ENCODE measurements at regions not wholly inside any gene's neighbourhood (a gene's known extent, or its start where the extent isn't known, plus 50 kb on each side); places are given as distances from the start of the nearest gene placed in this dataset.

DNA sequence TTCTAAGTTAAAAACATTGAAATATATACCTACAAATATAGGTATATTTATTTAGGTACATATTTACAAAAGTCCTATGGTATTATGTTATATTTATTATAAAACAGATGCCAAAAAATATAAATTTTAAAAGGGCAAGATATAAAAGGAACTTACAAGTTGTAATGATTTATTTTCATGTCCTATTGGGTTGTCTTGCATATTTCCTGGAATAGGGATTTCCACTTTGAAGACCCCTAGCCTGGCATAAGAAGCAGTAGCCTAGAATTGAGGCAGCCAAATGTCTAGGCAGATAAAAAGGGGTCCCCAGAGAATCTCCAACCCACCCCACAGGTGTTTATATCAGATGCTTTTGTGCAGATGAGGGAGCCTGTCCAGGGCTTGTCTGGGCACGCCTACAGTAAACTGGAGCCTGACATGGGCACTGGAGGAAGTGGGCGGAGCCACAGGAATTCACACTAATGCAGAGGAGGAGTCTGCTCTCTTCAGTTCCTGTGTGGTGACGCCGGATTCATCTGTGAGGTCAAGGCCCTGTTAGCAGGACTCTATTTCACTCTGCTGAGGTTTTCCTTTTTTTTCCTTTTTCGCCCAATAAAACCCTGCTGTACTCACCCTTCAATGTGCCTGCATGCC is 1088.9 kb upstream of the PIK3C3 start:
- DNase-seq = no peak

DNA sequence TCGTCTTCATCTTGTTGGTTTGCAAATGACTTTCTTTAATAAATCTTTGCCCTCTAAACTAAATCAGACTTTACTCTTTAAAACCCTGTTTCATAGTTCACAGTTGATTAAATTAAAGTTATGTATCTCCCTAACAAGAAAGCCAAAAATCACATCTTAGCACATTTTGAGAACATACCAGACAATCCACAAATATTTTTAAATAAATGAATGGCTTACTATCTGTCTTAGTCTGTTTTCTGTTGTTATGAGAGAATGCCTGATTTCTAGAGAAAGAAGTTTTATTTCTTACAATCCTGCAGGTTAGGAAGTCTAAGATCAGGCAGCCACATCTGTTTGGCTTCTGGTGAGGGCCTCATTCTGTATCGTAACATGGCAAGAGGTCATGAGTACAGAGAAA is 1090.2 kb upstream of the PIK3C3 start:
- no peak for DNase-seq

DNA sequence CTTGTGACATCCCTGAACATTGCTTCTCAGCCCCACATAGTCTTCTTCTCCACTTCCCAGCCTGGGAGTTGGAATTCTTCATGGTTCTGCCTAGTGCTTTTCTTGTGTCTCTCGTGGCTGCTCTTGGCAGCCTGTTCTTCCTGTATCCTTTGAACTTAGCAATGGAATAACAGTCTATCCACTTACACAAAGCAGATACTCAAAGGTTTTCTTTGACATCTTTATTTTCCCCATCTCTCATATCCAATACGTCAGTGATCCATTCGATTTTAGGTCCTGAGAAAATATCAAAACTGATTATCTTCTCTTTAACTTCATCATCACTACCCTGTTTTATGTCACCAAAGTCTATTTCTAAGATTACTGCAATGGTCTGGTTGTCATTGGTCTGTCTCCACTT is 1091.2 kb upstream of the PIK3C3 start:
- DNase-seq = no peak

DNA sequence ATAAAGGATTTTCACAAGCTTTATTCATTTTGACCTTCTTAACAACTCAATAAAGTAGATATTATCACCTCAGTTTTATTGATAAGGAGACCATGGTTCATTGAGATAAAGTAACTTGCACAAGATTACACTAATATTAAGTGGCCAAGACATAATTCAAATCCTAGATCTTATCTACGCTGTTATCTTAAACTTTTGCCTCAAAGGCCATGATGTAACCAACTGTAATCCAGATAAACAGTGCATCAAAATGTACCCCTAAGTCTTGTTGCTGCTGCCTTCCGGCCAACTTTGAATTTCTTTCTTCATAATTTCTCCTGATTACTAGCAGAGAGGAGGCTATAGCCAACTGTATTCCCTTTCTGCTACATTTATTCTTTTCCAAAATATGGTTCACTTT is 1094.8 kb upstream of the PIK3C3 start:
- DNase-seq = no peak

DNA sequence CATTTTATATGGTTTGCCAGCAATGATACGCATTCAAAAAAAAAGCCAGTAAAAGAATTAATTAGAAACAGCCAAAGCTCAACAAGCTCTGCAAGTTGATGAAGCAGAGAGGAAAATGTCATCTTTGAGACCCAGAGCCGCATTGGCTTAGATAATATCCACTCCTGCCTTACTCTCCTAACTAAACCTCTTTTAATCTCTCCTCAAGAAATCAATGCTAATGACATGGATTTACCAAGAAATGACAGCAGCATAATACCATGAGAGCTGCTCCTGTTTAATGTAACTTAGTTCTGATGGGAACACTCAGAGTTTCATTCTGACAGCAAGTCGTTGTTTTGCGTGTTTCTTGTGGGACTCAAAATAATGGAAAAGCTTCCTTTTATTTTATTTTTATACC is 1099.4 kb upstream of the PIK3C3 start:
- no peak for DNase-seq

DNA sequence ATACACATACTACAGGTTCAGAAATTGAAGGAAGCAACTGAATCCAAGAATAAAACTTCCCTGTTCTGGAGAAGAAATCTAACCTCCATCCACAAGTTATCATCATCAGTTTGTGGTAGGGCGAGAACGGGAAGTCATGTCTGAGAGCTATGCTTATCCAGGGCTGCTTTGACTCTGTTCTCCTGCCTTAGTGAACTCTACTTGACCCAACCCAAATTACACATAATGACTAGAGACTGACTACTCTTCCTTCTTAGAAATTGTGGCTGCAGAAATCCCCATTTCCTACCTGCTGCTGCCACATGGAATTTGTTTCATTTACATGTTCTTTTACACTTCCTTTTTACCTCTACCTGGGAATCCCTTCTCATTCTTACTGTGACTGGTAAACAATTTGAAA is 1102.6 kb upstream of the PIK3C3 start:
- no peak for DNase-seq

DNA sequence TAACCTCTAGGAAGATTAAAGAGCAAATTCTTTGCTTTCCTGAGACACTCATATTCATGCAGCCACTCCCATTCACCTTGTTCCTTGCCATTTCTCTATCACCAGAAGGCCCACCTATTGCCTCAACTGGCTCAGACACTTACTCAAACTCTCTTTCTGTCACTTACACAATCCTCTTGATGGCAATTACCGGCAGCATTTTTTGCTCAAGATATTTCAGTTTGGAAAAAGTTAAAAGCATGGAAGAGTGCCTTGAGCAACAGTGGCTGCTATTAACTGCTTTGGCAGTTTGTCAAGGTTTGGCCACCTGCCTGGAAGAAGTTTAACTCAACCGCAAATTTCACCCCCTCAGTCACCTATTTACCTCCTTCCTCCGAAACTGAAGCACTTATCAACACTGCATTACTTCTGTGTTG is 1104.0 kb upstream of the PIK3C3 start:
- no peak for DNase-seq

DNA sequence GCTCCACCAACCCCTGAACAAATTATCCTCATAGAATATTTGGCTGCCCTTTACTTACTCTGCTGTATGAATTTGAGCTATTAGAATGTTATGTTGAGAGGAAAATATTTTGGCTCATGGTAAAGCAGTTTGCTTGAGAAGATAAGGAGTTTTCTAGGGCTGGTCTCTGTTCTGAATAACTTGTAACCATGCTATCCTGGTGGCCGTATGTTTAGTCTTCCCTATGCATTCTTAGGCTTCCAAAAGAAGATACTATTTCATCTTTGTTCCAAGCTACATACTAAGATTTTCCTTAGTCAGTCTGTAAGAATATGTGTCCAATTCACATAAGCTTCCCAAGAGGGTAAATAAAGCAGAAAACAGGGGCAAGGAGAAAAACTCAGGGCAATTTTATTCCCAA is 1105.1 kb upstream of the PIK3C3 start:
- no peak for DNase-seq

DNA sequence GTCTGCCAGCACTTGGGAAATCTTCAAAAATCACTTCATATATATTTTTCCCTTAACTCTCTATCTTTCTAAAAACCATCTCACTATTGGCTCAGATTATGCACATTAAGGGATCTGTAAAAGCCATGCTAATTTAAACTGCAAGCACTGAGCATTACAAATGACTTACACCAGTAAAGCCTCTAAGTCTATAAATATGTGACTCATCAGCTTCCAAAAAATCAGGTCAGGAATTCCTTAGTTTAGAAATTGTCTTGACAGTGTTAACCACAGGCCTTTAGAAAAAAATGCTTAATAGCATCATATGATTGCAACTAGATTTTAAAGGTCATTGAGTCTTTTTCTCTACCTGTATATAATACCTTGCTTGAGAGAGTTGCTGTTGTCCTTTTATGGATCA is 1113.6 kb upstream of the PIK3C3 start:
- DNase-seq = no peak

DNA sequence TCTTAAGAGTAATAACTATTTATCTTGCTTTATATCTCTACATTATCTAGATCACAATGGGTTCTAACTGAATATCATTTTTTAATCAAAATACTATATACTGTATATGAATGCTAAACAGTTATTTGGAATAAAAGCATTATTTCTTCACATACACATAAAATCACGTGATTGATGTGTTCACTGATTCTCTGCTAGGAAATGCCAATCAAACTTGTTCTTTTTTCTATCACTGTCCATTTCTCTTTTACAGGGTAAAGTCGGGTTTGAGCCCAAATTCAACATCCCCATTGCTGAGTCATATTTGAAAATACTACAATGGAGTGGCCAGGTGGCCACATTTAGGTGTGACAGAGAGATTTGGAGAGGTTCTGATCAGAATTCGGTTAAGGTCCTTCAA is 1114.0 kb upstream of the PIK3C3 start:
- DNase-seq = no peak

DNA sequence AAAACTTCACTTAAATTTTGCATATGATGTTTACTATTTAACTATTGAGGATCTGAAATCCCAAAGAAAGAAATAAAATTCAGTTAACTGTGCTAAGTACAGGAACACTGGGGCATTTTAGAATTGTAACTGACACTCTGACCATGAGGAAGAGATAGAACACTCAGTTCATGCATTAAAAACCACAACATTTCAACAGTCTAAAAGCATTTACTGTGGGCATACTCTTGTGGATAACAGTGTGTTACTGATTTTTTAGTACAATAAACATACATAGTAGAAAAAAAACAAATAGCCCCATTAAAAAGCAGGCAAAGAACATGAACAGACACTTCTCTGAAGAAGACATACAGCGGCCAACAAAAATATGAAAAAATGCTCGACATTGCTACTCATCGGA is 1122.7 kb upstream of the PIK3C3 start:
- DNase-seq = no peak

DNA sequence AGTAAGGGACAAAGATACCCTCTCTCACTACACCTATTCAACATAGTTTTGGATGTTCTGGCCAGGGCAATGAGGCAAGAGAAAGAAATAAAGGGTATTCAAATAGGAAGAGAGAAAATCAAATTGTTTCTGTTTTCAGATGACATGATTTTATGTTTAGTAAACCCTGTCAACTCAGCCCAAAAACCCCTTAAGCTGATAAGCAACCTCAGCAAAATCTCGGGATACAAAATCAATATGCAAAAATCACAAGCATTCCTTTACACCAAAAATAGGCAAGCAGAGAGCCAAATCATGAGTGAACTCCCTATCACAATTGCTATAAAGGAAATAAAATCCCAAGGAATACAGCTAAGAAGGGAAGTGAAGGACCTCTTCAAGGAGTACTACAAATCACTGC is 1130.7 kb upstream of the PIK3C3 start:
- DNase-seq = no peak

DNA sequence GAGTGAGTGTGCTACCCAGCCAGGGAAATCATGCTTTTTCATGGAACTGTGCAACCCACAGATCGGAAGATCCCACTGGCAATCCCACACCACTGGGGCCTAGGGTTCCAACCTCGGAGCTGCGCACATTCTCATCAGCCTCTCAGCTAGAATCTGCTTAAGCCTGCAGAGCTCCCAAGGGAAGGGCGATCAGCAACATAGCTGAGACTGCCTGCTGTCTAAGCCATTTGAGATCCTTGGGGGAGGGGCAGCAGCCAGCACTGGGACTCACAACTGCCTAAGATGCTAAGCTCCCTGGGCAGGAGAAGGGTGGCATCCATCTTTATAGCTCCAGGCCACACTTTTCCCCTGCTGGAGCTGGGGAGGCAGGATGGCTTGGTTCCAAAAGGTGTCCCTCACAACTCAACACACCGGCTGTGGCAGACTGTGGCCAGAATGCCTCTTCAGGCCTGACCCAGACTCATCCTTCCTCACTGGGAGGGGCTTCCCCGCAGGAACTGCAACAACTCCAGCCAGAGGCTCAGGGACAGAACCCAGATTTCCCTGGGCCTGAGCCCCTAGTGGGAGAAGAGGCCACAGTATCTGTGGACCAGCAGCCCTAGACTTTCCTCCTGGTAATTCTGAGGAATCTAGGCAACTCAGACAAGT is 1133.3 kb upstream of the PIK3C3 start:
- DNase-seq = no peak

DNA sequence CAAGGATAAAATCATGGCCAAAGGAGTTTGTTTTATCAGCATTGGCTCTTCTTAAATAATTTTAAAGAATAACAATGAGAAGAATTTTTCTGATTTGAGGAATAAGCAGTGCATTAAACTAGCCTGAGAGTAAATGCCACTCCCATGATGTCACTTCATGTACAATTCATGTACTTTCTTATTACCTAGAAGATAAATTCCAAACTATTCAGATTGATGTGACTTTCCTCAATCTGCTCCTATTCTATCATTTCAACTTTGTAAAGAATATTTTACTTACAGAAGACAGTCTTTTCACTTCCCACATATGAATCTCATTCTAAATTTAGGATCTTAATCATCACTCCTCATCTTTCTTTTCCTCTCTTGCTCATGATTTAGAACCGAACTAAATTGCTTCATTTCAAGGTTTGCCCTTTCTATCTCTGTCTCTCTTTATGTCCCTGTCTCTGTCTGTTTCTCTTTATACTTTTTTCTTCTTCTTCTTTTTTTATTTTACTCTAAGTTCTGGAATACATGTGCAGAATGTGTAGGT is 1142.0 kb upstream of the PIK3C3 start:
- no peak for DNase-seq

DNA sequence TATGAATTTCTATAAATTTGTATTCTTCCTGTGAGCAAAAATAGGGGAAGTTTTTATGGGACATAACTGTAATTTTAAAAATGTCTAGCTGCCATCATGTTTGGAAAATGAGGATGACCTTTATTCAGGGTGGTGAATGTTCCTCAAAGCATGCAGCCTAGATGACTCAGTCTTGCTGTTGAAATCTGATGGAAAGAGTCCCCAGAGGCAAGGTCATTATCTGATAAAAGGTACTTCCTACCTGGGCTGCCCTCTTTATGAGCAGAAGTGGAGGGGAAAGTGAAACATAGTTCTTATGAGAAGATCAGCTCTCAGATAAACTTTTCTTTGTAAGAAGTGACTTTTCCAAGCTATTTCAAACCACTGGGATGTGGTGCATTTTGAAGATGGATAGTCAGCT is 1144.7 kb upstream of the PIK3C3 start:
- no peak for DNase-seq

DNA sequence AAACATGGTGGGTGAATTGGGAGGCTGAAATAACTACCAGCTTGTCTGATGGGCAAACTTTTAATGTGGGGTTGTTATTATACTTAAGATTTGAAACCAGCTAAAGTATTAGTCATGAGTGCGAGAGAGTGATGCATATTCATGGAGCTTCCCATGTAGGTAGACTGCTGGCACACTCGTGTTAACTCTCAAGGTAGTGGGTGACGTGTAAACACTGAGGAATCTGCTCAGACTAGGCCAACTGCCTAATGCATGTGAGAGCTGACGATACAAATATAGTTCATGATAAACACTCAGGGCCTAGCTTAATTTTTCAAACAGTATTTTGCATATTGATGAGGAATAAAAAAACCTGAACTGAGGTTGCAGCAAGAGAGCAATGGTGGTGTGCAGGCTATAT is 1165.7 kb upstream of the PIK3C3 start:
- DNase-seq = no peak

DNA sequence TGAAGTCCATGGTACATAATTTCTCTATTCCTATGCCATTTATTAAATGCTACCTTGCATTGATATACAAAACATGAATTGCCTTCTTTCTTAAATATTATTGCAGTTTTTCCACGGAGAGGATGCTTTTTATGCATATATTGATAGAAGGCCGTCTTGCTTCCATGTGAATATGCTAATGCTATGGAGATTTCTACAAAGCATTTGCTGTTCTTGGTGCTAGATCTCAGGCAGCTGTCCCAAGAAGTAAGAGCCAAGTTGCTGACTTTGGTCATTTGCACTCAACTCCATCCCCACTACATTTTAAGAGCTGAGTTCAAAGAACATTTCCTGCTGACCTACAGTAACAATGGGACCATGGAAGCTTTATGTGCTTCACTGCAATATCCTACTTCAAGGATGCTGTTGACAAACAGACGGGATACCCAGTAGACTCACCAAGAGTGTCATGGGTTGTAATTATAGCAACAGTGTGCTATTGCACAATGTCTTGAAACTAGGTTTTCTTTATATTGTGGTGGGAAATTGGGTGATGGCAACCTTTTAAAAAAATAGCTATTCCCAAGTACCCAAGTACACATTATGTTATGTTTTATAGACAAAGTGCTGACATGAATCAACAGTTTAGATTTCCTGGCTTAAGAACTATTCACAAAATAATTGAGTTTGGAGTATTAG is 1172.4 kb upstream of the PIK3C3 start:
- DNase-seq = no peak

DNA sequence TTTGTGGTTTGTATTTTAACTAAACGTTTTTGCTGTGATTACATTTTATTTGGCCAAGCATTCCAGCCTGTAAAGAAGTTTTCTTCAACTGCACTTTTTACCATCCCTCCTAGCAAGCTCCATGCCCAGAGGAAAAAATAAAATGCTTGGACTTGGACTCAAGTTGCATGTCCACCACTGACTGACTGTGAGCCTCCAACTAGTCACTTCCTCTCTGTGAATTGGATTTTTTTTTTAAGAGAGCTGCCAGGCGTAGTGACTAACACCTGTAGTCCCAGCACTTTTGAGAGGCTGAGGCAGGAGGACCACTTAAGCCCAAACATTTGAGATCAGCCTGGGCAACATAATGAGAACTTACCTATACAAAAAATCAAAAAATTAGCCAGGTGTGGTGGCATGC is 1185.2 kb upstream of the PIK3C3 start:
- no peak for DNase-seq

DNA sequence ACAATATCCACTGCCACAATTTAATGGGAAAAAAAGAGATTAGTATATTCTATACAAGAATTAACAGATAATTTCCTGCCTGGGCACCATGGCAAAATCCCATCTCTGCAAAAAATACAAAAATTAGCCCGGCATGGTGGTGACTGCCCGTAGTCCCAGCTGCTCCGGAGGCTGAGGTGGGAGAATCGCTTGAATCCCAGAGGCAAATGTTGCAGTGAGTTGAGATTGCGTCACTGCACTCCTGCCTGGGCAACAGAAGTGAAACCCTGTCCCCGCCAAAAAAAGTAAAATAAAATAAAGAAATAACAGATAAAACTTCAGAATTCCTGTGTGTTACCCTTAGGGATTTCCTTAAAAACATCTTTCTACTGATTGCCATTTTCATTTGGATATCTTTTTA is 1194.8 kb upstream of the PIK3C3 start:
- DNase-seq = no peak

DNA sequence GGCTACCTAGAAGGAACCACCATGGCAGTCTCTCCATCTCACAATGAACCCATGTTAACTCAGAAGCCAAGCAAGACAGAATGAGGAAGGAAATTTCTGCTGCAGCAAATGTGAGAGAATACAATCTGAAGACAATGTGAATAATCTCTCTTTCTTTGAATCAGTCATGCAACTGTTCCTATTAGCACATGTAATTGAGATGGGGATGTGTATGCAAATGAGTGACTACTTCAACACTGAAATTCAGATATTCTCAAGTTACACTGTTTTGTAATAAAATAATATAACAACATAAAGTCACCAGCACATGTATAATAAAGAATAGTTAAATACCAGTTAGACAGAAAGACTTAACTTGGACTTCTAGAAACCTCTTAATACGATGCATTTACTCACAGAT is 1200.6 kb upstream of the PIK3C3 start:
- no peak for DNase-seq

DNA sequence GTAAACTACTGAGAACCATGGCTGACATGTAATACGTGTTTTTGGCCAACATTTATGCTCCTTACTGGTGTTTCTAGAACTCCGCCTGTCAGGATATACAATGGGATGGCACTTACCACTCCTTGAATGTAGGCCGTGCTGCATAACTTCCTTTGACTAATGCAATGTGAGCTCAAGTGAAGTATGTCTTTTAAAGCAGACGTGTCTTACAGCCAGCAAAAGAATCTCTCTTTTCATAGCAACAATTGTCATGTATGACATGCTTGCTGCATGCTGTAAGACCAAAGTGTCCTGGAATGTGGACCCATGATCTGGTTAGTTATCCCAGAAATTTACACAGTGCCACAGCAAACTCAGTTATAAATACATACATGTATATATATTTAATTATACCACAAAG is 1202.7 kb upstream of the PIK3C3 start:
- DNase-seq = no peak

DNA sequence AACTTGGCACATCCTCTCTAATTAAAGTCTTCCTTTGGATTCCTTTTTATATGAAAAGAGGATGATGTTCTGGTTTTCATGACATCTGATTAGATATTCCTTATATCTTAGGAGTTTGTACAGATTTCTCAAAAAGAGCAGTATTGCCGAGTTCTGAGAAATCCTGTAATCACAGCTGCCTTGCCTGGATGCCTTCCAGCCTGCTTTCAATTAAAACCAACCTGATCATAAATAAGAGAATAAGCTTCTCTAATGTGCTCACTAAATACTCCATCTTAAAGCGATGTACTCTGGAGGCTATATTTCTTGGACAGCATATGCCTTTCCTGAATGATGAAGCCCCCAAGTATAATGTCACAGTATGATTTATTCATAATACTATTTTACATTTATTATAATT is 1203.8 kb upstream of the PIK3C3 start:
- DNase-seq = no peak

DNA sequence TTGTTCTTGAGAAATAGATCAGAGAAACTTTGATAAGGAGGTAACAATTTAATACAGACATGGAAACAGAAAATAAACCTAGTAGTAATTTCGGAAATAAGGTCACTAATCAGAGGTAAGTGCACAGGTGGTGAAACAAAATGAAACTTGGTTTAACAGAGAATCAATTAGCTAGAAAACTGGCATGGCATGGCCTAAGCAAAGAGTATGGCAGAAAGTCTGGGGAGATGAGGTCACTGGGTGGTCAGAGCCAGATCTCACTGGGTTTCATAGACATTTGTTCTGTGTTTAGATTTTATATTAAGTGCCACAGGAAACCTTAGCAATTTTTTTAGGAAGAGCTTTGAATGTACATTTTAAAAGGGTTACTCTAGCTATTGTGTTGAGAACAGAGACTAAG is 1216.0 kb upstream of the PIK3C3 start:
- DNase-seq = no peak

DNA sequence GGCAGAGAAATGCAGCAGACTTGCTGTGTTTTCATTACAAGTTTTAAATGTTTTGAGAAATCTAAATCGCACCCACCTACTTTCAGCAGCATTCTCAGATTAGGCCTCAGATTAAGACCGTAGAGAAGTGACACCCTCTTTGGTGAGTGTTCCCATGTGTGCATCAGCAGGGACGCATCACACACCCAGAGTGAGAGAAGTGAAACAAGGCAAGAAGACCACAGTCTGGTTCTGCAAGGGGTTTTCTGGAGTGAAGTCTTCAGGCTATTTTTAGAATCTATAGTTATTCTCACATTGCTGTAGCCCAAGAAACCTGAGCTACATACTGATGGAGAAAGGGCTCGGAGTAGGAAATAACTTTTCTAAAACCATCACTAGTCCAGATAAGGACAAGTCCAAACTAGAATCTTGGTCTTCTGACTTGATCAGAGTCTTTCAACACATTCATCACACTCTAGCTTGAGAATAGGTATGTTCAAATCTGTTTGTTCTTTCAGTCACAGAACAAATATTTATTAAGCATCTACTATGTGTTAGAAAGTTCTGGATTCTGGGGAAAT is 1216.6 kb upstream of the PIK3C3 start:
- DNase-seq = no peak
